Brain microvascular endothelial cell (primary cell): ENCODE measurements at regions not wholly inside any gene's neighbourhood (a gene's known extent, or its start where the extent isn't known, plus 50 kb on each side); places are given as distances from the start of the nearest gene placed in this dataset.

Experiments used
- DNase-seq: peaks from one replicate; pipeline ENCODE4 v3.0.0-alpha.2; 2020
- H3K27ac ChIP-seq: fragments of 250-450 bp; sonication (Bioruptor Pico); 2 replicates; pipeline ENCODE4 v1.5.1; 2020; ENCODE audit warnings: mild to moderate bottlenecking, moderate library complexity
- H3K27me3 ChIP-seq: fragments of 250-450 bp; sonication (Bioruptor Pico); replicated peaks from 2 replicates; pipeline ENCODE4 v1.5.1; 2020; ENCODE audit warnings: mild to moderate bottlenecking
- H3K36me3 ChIP-seq: fragments of 250-450 bp; sonication (Bioruptor Pico); replicated peaks from 2 replicates; pipeline ENCODE4 v1.5.1; 2020; ENCODE audit warnings: mild to moderate bottlenecking
- H3K4me3 ChIP-seq: 2 replicates; pipeline ENCODE4 v1.5.1; 2011; ENCODE audit warnings: low read depth, mild to moderate bottlenecking, control low read depth, low read length, moderate library complexity
- CTCF ChIP-seq: IDR thresholded peaks from 2 replicates; pipeline ENCODE4 v1.5.1; 2011; ENCODE audit warnings: low read depth, mild to moderate bottlenecking, moderate library complexity, low read length, control low read depth, inconsistent platforms; ENCODE audit errors: missing control alignments
- in situ Hi-C: cut with HindIII; loops from 2 replicates; pipeline ENCODE4 v1.10.0; 2017; ENCODE audit warnings: low sequenced_read_pairs, low pct_ligation_motif_present

GRCh38 chr11:109109571-109110315 lies 312.2 kb upstream of the C11orf87 start:
- H3K27me3 ChIP-seq: no peaks in the 10 kb centered on the region
- H3K4me3 ChIP-seq: no peak overlapping the region
- in situ Hi-C loops: no loop called here
- TF ChIP-seq CTCF: no peak
- H3K36me3 ChIP-seq: no peaks in the 10 kb centered on the region
- H3K27ac ChIP-seq: no peak overlapping the region
- no peak for DNase-seq

DNA sequence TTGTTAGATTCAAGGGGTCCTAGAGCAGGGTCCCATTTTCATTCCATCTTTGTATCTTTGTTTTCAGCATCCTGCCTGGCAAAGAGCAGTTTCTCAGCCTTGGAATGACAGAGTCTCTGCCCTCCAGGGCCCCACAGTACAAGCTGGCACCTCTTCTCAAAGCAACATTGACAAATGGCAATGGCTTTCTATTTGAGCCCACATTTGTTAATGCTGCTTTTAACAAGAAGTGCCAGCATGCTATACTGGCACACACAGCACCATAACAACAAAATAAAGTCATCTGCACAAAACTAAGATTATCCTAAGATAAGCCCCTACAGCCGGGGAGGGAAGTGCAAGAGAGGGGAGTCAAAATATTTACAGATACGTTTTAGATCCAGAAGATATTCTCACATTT lies 309.7 kb upstream of the C11orf87 start:
- in situ Hi-C loops: no loop called here
- no peak overlapping the region for H3K27ac ChIP-seq
- no peak for TF ChIP-seq CTCF
- H3K36me3 ChIP-seq: no peaks in the 10 kb centered on the region
- DNase-seq: no peak
- H3K27me3 ChIP-seq: no peaks in the 10 kb centered on the region
- no peak overlapping the region for H3K4me3 ChIP-seq

GRCh38 chr11:109112821-109113280 lies 309.1 kb upstream of the C11orf87 start:
- no peak overlapping the region for H3K27ac ChIP-seq
- in situ Hi-C loops: no loop called here
- no peak for DNase-seq

GRCh38 chr11:109120341-109120740 lies 301.6 kb upstream of the C11orf87 start:
- no peak for TF ChIP-seq CTCF
- no peak for DNase-seq
- in situ Hi-C loops: no loop called here
- no peaks in the 10 kb centered on the region for H3K36me3 ChIP-seq
- H3K27ac ChIP-seq: no peak overlapping the region
- H3K27me3 ChIP-seq: no peaks in the 10 kb centered on the region
- no peak overlapping the region for H3K4me3 ChIP-seq

More at GRCh38 chr11:109112821-109113280, 309.1 kb upstream of the C11orf87 start:
- H3K27me3 ChIP-seq: no peaks in the 10 kb centered on the region
- no peak for TF ChIP-seq CTCF
- H3K36me3 ChIP-seq: no peaks in the 10 kb centered on the region
- H3K4me3 ChIP-seq: no peak overlapping the region

- Histone ChIP-seq H3K4me3 (no peak overlapping the region), H3K27ac (no peak overlapping the region), H3K36me3 (no peaks in the 10 kb centered on the region), H3K27me3 (no peaks in the 10 kb centered on the region)
- no peak for DNase-seq
- TF ChIP-seq CTCF: no peak
- in situ Hi-C loops: no loop called here
Measured at GRCh38 chr11:109121173-109121932, 300.6 kb upstream of the C11orf87 start.
